ENCODE measurements at regions not wholly inside any gene's neighbourhood (a gene's known extent, or its start where the extent isn't known, plus 50 kb on each side); places are given as distances from the start of the nearest gene placed in this dataset.

DNA sequence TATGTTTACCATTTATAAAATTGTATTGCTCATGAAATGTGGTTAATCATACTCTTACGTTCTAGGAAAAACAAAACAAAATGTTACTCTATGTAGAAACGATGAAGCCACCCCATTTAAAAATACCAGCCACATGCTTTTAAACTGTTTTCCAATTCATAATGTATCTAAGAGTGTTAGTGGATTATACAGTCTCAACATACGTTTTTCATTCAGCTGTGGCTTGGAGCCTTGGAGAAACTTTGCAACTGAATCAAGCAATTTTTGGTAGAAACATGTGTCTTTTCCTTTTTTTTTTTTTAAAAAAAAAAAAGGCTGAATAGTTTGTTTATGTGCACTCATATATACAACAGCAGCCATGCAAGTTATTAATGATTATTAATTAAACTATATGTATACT lies 378.0 kb upstream of the SEMA3D start:
- TF ChIP-seq, protein P1, sequence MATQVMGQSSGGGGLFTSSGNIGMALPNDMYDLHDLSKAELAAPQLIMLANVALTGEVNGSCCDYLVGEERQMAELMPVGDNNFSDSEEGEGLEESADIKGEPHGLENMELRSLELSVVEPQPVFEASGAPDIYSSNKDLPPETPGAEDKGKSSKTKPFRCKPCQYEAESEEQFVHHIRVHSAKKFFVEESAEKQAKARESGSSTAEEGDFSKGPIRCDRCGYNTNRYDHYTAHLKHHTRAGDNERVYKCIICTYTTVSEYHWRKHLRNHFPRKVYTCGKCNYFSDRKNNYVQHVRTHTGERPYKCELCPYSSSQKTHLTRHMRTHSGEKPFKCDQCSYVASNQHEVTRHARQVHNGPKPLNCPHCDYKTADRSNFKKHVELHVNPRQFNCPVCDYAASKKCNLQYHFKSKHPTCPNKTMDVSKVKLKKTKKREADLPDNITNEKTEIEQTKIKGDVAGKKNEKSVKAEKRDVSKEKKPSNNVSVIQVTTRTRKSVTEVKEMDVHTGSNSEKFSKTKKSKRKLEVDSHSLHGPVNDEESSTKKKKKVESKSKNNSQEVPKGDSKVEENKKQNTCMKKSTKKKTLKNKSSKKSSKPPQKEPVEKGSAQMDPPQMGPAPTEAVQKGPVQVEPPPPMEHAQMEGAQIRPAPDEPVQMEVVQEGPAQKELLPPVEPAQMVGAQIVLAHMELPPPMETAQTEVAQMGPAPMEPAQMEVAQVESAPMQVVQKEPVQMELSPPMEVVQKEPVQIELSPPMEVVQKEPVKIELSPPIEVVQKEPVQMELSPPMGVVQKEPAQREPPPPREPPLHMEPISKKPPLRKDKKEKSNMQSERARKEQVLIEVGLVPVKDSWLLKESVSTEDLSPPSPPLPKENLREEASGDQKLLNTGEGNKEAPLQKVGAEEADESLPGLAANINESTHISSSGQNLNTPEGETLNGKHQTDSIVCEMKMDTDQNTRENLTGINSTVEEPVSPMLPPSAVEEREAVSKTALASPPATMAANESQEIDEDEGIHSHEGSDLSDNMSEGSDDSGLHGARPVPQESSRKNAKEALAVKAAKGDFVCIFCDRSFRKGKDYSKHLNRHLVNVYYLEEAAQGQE (IDR thresholded peaks at IDR 0.05; ENCODE audit: low read depth), result no peak
- TF ChIP-seq CREB1 (IDR thresholded peaks at IDR 0.05; ENCODE audit: low read depth) (no peak), TAF1 (IDR thresholded peaks at IDR 0.05; ENCODE audit: low read depth) (no peak), EP300 (IDR thresholded peaks at IDR 0.05; ENCODE audit: borderline replicate concordance) (no peak), RAD21 (IDR thresholded peaks at IDR 0.05; ENCODE audit: low read depth) (no peak), NFIC (IDR thresholded peaks at IDR 0.05) (no peak), CEBPB (IDR thresholded peaks at IDR 0.05) (no peak)
- TF ChIP-seq, protein P2, sequence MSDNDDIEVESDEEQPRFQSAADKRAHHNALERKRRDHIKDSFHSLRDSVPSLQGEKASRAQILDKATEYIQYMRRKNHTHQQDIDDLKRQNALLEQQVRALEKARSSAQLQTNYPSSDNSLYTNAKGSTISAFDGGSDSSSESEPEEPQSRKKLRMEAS (IDR thresholded peaks at IDR 0.05), result no peak

Data from Ishikawa (cell line).